Right forelimb (tissue), 1 donor: ENCODE measurements at regions not wholly inside any gene's neighbourhood (a gene's known extent, or its start where the extent isn't known, plus 50 kb on each side); places are given as distances from the start of the nearest gene placed in this dataset.
A peak's percentile ranks its signal among the peaks of the same experiment; 100 is the strongest.
"Not testable (repeated sequence)": the region's sequence is repeated elsewhere in the genome, so short reads cannot be mapped to it uniquely, and the experiment has no call there.

Source experiments
- DNase-seq: peaks from one replicate; pipeline ENCODE4 v3.0.0-alpha.2; 2018

- no peak for DNase-seq
Measured at GRCh38 chr9:96130970-96131369, 171.0 kb downstream of the HSD17B3 start.

- no peak for DNase-seq
Measured at GRCh38 chr9:96129747-96130146, 172.2 kb downstream of the HSD17B3 start.

- DNase-seq: no peak
Measured at GRCh38 chr9:96128880-96129279, 173.1 kb downstream of the HSD17B3 start.

- no peak for DNase-seq
Measured at GRCh38 chr9:96126321-96126881, 175.6 kb downstream of the HSD17B3 start.

- DNase-seq: no peak
Measured at GRCh38 chr9:96125624-96126023, 176.4 kb downstream of the HSD17B3 start.

- DNase-seq: peak; percentile 42
Measured at GRCh38 chr9:96122751-96123150, 179.2 kb downstream of the HSD17B3 start.

- peak; percentile 35 for DNase-seq
Measured at GRCh38 chr9:96122282-96122681, 179.7 kb downstream of the HSD17B3 start.

GRCh38 chr9:96121136-96121535 lies 180.8 kb downstream of the HSD17B3 start:
- peak; percentile 10 for DNase-seq

GRCh38 chr9:96117398-96118080 lies 184.4 kb downstream of the HSD17B3 start:
- DNase-seq: peak; percentile 24

- peak; percentile 43 for DNase-seq
Measured at GRCh38 chr9:96116275-96117064, 185.5 kb downstream of the HSD17B3 start.

GRCh38 chr9:96115836-96116235 lies 186.1 kb downstream of the HSD17B3 start:
- no peak for DNase-seq

GRCh38 chr9:96113032-96113431 lies 188.9 kb downstream of the HSD17B3 start:
- no peak for DNase-seq

- DNase-seq: no peak
Measured at GRCh38 chr9:96109680-96110351, 192.2 kb downstream of the HSD17B3 start.

GRCh38 chr9:96108691-96109380 lies 193.1 kb downstream of the HSD17B3 start:
- peak; percentile 34 for DNase-seq

- peak; percentile 1 for DNase-seq
Measured at GRCh38 chr9:96107436-96107835, 194.5 kb downstream of the HSD17B3 start.

- peak; percentile 42 for DNase-seq
Measured at GRCh38 chr9:96100385-96101300, 201.3 kb downstream of the HSD17B3 start.

GRCh38 chr9:96090630-96091029 lies 211.3 kb downstream of the HSD17B3 start:
- not testable (repeated sequence) for DNase-seq

GRCh38 chr9:96089452-96090085 lies 212.4 kb downstream of the HSD17B3 start:
- peak; percentile 30 for DNase-seq

GRCh38 chr9:96088510-96088909 lies 213.0 kb downstream of the ERCC6L2 start:
- no peak for DNase-seq

GRCh38 chr9:96087669-96088299 lies 212.3 kb downstream of the ERCC6L2 start:
- DNase-seq: peak; percentile 22
